Neuronal stem cell (in vitro differentiated cells): ENCODE measurements at regions not wholly inside any gene's neighbourhood (a gene's known extent, or its start where the extent isn't known, plus 50 kb on each side); places are given as distances from the start of the nearest gene placed in this dataset.
A peak's percentile ranks its signal among the peaks of the same experiment; 100 is the strongest.

ENCODE experiments used
- DNase-seq: peaks from one replicate; pipeline ENCODE4 v3.0.0-alpha.2; 2013; ENCODE audit warnings: low spot score
- H2AFZ ChIP-seq: one replicate; pipeline ENCODE4 v1.6.1; 2013; ENCODE audit warnings: mild to moderate bottlenecking, low read length, inconsistent platforms
- H2AK5ac ChIP-seq: 2 replicates; pipeline ENCODE4 v1.6.1; 2013; ENCODE audit warnings: low read depth, mild to moderate bottlenecking, inconsistent platforms, low read length, moderate library complexity, mixed read lengths
- H2BK120ac ChIP-seq: 2 replicates; pipeline ENCODE4 v1.6.1; 2013; ENCODE audit warnings: low read depth, mild to moderate bottlenecking, inconsistent platforms, low read length, moderate library complexity, mixed read lengths
- H2BK12ac ChIP-seq: one replicate; pipeline ENCODE4 v1.6.1; 2013; ENCODE audit warnings: low read length, inconsistent platforms
- H2BK15ac ChIP-seq: 2 replicates; pipeline ENCODE4 v1.6.1; 2013; ENCODE audit warnings: mild to moderate bottlenecking, low read length, inconsistent platforms, mixed read lengths
- H2BK5ac ChIP-seq: one replicate; pipeline ENCODE4 v1.6.1; 2013; ENCODE audit warnings: inconsistent platforms, mild to moderate bottlenecking, low read length, moderate library complexity
- H3K14ac ChIP-seq: one replicate; pipeline ENCODE4 v1.6.1; 2013; ENCODE audit warnings: low read length, inconsistent platforms
- H3K18ac ChIP-seq: 2 replicates; pipeline ENCODE4 v1.6.1; 2013; ENCODE audit warnings: low read length, inconsistent platforms
- H3K23ac ChIP-seq: 2 replicates; pipeline ENCODE4 v1.6.1; 2013; ENCODE audit warnings: low read depth, mild to moderate bottlenecking, mixed read lengths, low read length, inconsistent platforms; ENCODE audit not compliant: poor library complexity
- H3K27ac ChIP-seq: replicated peaks from 3 replicates; pipeline ENCODE4 v1.5.1; 2013; ENCODE audit warnings: low read length, inconsistent platforms
- H3K27me3 ChIP-seq, 3 experiments: 2 replicates each; pipeline ENCODE4 v1.6.1; 2013; ENCODE audit warnings: low read length in 3 of 3, mild to moderate bottlenecking in 2 of 3, inconsistent platforms in 1 of 3, low read depth in 1 of 3, mixed read lengths in 1 of 3, moderate library complexity in 1 of 3; ENCODE audit not compliant: control insufficient read depth in 3 of 3, insufficient read depth in 3 of 3
- H3K36me3 ChIP-seq, 2 donors: replicated peaks in 1 of 2; 2 replicates each; pipeline ENCODE4 v1.6.1; 2013; ENCODE audit warnings: low read length in 2 of 2; ENCODE audit not compliant: control insufficient read depth in 2 of 2, insufficient read depth in 2 of 2
- H3K4ac ChIP-seq: 2 replicates; pipeline ENCODE4 v1.6.1; 2013; ENCODE audit warnings: inconsistent platforms, mild to moderate bottlenecking, low read length, moderate library complexity
- H3K4me1 ChIP-seq, 2 donors: 1 replicate in 1 of 2; 2 replicates in 1 of 2; pipeline ENCODE4 v1.6.1; 2013; ENCODE audit warnings: low read length in 2 of 2, low read depth in 1 of 2; ENCODE audit not compliant: control insufficient read depth in 2 of 2, insufficient read depth in 1 of 2
- H3K4me2 ChIP-seq: one replicate; pipeline ENCODE4 v1.6.1; 2013; ENCODE audit warnings: mild to moderate bottlenecking, low read length, inconsistent platforms; ENCODE audit not compliant: insufficient read depth, poor library complexity, severe bottlenecking
- H3K4me3 ChIP-seq, 2 donors: 2 replicates each; pipeline ENCODE4 v1.5.1; 2013; ENCODE audit warnings: low read length in 2 of 2, mild to moderate bottlenecking in 2 of 2, inconsistent platforms in 1 of 2, moderate library complexity in 1 of 2
- H3K79me1 ChIP-seq: one replicate; pipeline ENCODE4 v1.6.1; 2013; ENCODE audit warnings: low read depth, mild to moderate bottlenecking, inconsistent platforms, low read length, moderate library complexity
- H3K9ac ChIP-seq: one replicate; pipeline ENCODE4 v1.6.1; 2013; ENCODE audit warnings: mild to moderate bottlenecking, low read depth, low read length, inconsistent platforms; ENCODE audit not compliant: poor library complexity
- H3K9me3 ChIP-seq, 2 donors: replicated peaks in 1 of 2; 2 replicates each; pipeline versions ENCODE3 to v1.6.1; 2013; ENCODE audit warnings: low read length in 2 of 2, mild to moderate bottlenecking in 2 of 2, inconsistent platforms in 1 of 2, low read depth in 1 of 2, mixed read lengths in 1 of 2, moderate library complexity in 1 of 2; ENCODE audit not compliant: control insufficient read depth in 2 of 2, insufficient read depth in 1 of 2
- H4K8ac ChIP-seq: one replicate; pipeline ENCODE4 v1.6.1; 2013; ENCODE audit warnings: low read depth, mild to moderate bottlenecking, inconsistent platforms, low read length, moderate library complexity
- H4K91ac ChIP-seq: one replicate; pipeline ENCODE4 v1.6.1; 2013; ENCODE audit warnings: low read length, low read depth, mild to moderate bottlenecking, inconsistent platforms; ENCODE audit not compliant: poor library complexity
- WGBS, 2 donors: extraction: QIAGEN DNeasy Blood & Tissue Kit; methylation state at CpG; one replicate each; pipeline ENCODE4 v1.1.7; 2013; ENCODE audit warnings: missing lambda C conversion rate in 2 of 2, mixed read lengths in 1 of 2; ENCODE audit not compliant: insufficient read length in 2 of 2, insufficient replicate concordance in 1 of 2; ENCODE audit errors: extremely low coverage in 2 of 2; 5-methylcytosine and 5-hydroxymethylcytosine counted together

GRCh38 chr7:51693258-51693657 is 376.6 kb upstream of the COBL start:
- no peaks in the 10 kb centered on the region for H3K79me1 ChIP-seq
- H2BK12ac ChIP-seq, result no peak overlapping the region
- DNase-seq, result no peak
- no peak overlapping the region for H2AK5ac ChIP-seq
- H3K23ac ChIP-seq, result no peak overlapping the region
- H3K4me2 ChIP-seq, result no peak overlapping the region
- H3K4me1 ChIP-seq, result peaks cover 2 to 10% of the 10 kb centered on the region in 2 donors
- H3K14ac ChIP-seq, result no peak overlapping the region
- H3K9ac ChIP-seq, result peak overlapping the region; percentile 72
- peaks cover 0 to 2% (median 0%) of the 10 kb centered on the region in 3 experiments for H3K27me3 ChIP-seq
- no peak overlapping the region for H2AFZ ChIP-seq
- peaks cover 0 to 2% of the 10 kb centered on the region in 2 donors for H3K9me3 ChIP-seq
- no peak overlapping the region for H4K8ac ChIP-seq
- no peak overlapping the region for H2BK5ac ChIP-seq
- no peak overlapping the region for H4K91ac ChIP-seq
- no peak overlapping the region for H3K18ac ChIP-seq
- H2BK120ac ChIP-seq, result no peak overlapping the region
- WGBS, 2 donors, result no CpG with 5 or more reads among the region's 5 CpGs
- H2BK15ac ChIP-seq, result no peak overlapping the region
- H3K36me3 ChIP-seq, result no peaks in the 10 kb centered on the region
- peak overlapping the region in 1 of 2 donors; percentile 28 for H3K4me3 ChIP-seq
- no peak overlapping the region for H3K27ac ChIP-seq
- no peak overlapping the region for H3K4ac ChIP-seq

DNA sequence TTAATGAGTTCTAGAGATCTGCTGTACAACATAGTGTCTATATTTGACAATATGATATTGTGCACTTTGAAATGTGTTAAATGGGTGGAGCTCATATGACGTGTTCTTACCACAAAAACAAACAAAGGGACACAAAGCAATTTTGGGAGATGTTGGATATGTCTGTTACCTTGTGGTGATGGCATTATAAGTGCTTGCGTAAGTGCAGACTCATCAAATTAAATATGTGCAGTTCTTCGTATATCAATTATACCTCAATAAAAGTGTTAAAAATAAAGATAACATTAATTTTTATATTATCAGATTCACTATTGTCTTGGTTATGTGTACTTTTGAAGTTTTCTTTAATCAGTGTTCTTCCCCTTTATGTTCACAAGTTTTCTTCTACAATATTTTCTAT is 372.9 kb upstream of the COBL start:
- H2BK15ac ChIP-seq, result no peak overlapping the region
- H4K91ac ChIP-seq, result no peak overlapping the region
- H3K23ac ChIP-seq, result no peak overlapping the region
- peaks cover 0 to 2% (median 0%) of the 10 kb centered on the region in 3 experiments for H3K27me3 ChIP-seq
- no peak overlapping the region for H3K18ac ChIP-seq
- no peak overlapping the region for H3K9ac ChIP-seq
- H3K27ac ChIP-seq, result no peak overlapping the region
- WGBS, 2 donors, result no CpG with 5 or more reads among the region's 3 CpGs
- H2AK5ac ChIP-seq, result no peak overlapping the region
- no peak overlapping the region for H3K4ac ChIP-seq
- H2AFZ ChIP-seq, result no peak overlapping the region
- no peak overlapping the region for H4K8ac ChIP-seq
- DNase-seq, result no peak
- no peaks in the 10 kb centered on the region for H3K79me1 ChIP-seq
- H2BK120ac ChIP-seq, result no peak overlapping the region
- no peaks in the 10 kb centered on the region for H3K4me1 ChIP-seq
- no peak overlapping the region for H3K4me2 ChIP-seq
- no peaks in the 10 kb centered on the region for H3K36me3 ChIP-seq
- no peak overlapping the region for H3K14ac ChIP-seq
- H3K9me3 ChIP-seq, result peaks cover 0 to 2% of the 10 kb centered on the region in 2 donors
- H2BK5ac ChIP-seq, result no peak overlapping the region
- no peak overlapping the region for H2BK12ac ChIP-seq
- H3K4me3 ChIP-seq, result no peak overlapping the region

GRCh38 chr7:51685794-51686193 is 369.2 kb upstream of the COBL start:
- no peak overlapping the region for H2BK12ac ChIP-seq
- no peak overlapping the region for H4K91ac ChIP-seq
- H3K27me3 ChIP-seq, result peaks cover 0 to 2% (median 0%) of the 10 kb centered on the region in 3 experiments
- H2BK15ac ChIP-seq, result no peak overlapping the region
- no peaks in the 10 kb centered on the region for H3K36me3 ChIP-seq
- no peaks in the 10 kb centered on the region for H3K79me1 ChIP-seq
- H3K4me1 ChIP-seq, result no peaks in the 10 kb centered on the region
- peaks cover 0 to 2% of the 10 kb centered on the region in 2 donors for H3K9me3 ChIP-seq
- no peak overlapping the region for H3K14ac ChIP-seq
- no peak overlapping the region for H4K8ac ChIP-seq
- H3K4ac ChIP-seq, result no peak overlapping the region
- no peak overlapping the region for H2BK5ac ChIP-seq
- no peak overlapping the region for H3K4me3 ChIP-seq
- no peak overlapping the region for H3K27ac ChIP-seq
- no peak overlapping the region for H3K23ac ChIP-seq
- H2AK5ac ChIP-seq, result no peak overlapping the region
- DNase-seq, result no peak
- no peak overlapping the region for H3K9ac ChIP-seq
- H3K18ac ChIP-seq, result no peak overlapping the region
- H2AFZ ChIP-seq, result no peak overlapping the region
- no CpG with 5 or more reads among the region's 4 CpGs for WGBS, 2 donors
- H2BK120ac ChIP-seq, result no peak overlapping the region
- H3K4me2 ChIP-seq, result no peak overlapping the region

DNA sequence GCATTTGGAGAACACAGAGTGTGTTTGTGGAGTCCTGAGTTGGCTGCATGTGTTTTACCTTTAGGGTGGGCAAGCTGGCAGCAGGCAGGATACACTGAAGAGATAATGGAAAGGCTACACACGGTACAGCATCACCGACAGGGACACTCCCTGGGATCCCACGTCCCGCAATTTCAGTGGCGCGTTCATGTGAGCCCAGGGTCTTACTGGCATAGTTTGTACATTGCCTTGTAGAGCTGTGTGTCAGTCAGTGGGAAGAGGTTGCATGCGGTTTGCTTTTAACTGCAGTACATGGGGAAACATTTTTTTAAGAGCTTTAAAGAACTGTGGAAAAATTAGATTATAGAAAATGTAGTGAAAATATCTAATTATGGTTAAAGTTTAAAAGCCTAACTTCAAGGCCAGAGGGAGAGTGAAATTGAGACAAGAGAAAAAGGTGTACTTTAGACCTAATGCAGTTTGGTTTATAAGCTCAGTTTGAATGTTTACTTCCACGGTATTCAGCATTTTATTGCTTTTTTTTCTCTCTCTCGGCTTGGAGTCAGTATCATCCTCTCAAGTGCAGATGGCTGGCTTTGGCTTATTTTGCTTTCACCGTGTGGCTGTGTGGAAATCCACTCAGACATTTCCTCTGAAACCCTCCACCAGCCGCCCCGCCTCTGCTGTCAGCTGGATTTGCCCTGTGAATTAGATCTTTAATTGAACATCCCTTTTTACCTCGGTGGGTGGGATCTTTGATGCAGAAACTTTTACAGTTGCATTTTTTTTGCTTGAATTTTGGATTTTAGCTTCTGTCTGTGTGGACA is 364.2 kb upstream of the COBL start:
- H3K23ac ChIP-seq, result no peak overlapping the region
- peak overlapping the region; percentile 40 for H3K18ac ChIP-seq
- no peaks in the 10 kb centered on the region for H3K27me3 ChIP-seq
- no peak overlapping the region for H2AFZ ChIP-seq
- H4K91ac ChIP-seq, result no peak overlapping the region
- H2BK5ac ChIP-seq, result no peak overlapping the region
- H3K4ac ChIP-seq, result no peak overlapping the region
- no peak overlapping the region for H3K4me3 ChIP-seq
- no peaks in the 10 kb centered on the region for H3K36me3 ChIP-seq
- no peak overlapping the region for H3K14ac ChIP-seq
- no peak overlapping the region for H3K9ac ChIP-seq
- H3K79me1 ChIP-seq, result no peaks in the 10 kb centered on the region
- H3K9me3 ChIP-seq, result no peaks in the 10 kb centered on the region
- H2BK120ac ChIP-seq, result no peak overlapping the region
- DNase-seq, result no peak
- H2BK12ac ChIP-seq, result no peak overlapping the region
- H3K4me2 ChIP-seq, result no peak overlapping the region
- no peaks in the 10 kb centered on the region for H3K4me1 ChIP-seq
- H4K8ac ChIP-seq, result no peak overlapping the region
- no peak overlapping the region for H2BK15ac ChIP-seq
- H3K27ac ChIP-seq, result no peak overlapping the region
- no CpG with 5 or more reads among the region's 13 CpGs for WGBS, 2 donors
- H2AK5ac ChIP-seq, result no peak overlapping the region
